SK-N-MC (cell line): ENCODE measurements at regions not wholly inside any gene's neighbourhood (a gene's known extent, or its start where the extent isn't known, plus 50 kb on each side); places are given as distances from the start of the nearest gene placed in this dataset.

Experiments used
- EZH2 ChIP-seq: fragments of 200-600 bp; sonication (generic); IDR thresholded peaks from one replicate; pipeline ENCODE4 v1.6.1; 2017; ENCODE audit warnings: antibody characterized with exemption
- FOXP2 ChIP-seq: optimal IDR thresholded peaks from 2 replicates; pipeline ENCODE3; 2011; ENCODE audit warnings: mild to moderate bottlenecking, moderate library complexity; ENCODE audit not compliant: insufficient read depth; ENCODE audit errors: extremely low read length, control extremely low read depth
- POLR2AphosphoS5 ChIP-seq: IDR thresholded peaks from 2 replicates; pipeline ENCODE4 v1.6.1; 2012; ENCODE audit warnings: mild to moderate bottlenecking, low read depth, low read length, borderline replicate concordance

GRCh38 chr13:21925720-21926119 lies 254.8 kb downstream of the FGF9 start:
- TF ChIP-seq EZH2 (no peak), POLR2AphosphoS5 (no peak), FOXP2 (no peak)
